ENCODE measurements at regions not wholly inside any gene's neighbourhood (a gene's known extent, or its start where the extent isn't known, plus 50 kb on each side); places are given as distances from the start of the nearest gene placed in this dataset.

DNA sequence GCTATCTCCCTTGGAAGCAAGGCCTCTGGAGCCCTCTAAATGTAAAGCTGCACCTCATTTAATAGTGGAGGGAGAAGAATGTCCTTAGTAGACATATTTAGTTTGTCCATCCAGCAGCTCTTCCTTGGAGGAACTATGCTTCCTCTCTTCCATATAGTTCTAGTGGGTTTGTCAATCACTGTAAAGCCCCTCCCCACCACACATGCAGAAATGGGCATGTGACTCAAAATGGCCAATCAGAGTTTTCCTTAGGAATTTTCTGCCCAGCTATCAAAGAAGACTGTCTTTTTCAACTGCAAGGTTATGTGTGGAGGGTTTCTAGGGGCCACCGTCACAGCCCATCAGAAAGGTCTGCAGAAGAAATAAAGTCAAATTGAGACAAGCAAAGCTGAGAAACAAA lies 175.5 kb downstream of the MIS18A start:
- H3K27ac ChIP-seq (ENCODE audit: low read length): no peak overlapping the region
- BruUV-seq (replicated peaks): no TSS peak
- POLR2A ChIA-PET (ENCODE audit: unreplicated experiment): no interaction called here
- no peak overlapping the region for H3K4me3 ChIP-seq (ENCODE audit: low read length)
- intact Hi-C loops (cut with micrococcal nuclease): no loop called here
- H3F3A ChIP-seq (ENCODE audit: low read length, unreplicated experiment): no peaks in the 10 kb centered on the region
- TF ChIP-seq, protein P1, sequence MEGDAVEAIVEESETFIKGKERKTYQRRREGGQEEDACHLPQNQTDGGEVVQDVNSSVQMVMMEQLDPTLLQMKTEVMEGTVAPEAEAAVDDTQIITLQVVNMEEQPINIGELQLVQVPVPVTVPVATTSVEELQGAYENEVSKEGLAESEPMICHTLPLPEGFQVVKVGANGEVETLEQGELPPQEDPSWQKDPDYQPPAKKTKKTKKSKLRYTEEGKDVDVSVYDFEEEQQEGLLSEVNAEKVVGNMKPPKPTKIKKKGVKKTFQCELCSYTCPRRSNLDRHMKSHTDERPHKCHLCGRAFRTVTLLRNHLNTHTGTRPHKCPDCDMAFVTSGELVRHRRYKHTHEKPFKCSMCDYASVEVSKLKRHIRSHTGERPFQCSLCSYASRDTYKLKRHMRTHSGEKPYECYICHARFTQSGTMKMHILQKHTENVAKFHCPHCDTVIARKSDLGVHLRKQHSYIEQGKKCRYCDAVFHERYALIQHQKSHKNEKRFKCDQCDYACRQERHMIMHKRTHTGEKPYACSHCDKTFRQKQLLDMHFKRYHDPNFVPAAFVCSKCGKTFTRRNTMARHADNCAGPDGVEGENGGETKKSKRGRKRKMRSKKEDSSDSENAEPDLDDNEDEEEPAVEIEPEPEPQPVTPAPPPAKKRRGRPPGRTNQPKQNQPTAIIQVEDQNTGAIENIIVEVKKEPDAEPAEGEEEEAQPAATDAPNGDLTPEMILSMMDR (conservative IDR thresholded peaks at IDR 0.05; ENCODE audit: low read depth, low read length): no peak
- TF ChIP-seq EZH2phosphoT487 (IDR thresholded peaks at IDR 0.05; ENCODE audit: borderline replicate concordance, low read length) (no peak), EZH2 (IDR thresholded peaks at IDR 0.05; ENCODE audit: low read length, unreplicated experiment) (no peak)
- DNase-seq: no peak
- CTCF ChIA-PET: no interaction called here
- no peaks in the 10 kb centered on the region for H3K9me2 ChIP-seq (replicated peaks; ENCODE audit: low read length)
- H3K27me3 ChIP-seq (ENCODE audit: low read length): peaks cover 60% of the 10 kb centered on the region
- H3K9me3 ChIP-seq (ENCODE audit: low read length): no peaks in the 10 kb centered on the region
- no peaks in the 10 kb centered on the region for H3K36me3 ChIP-seq (ENCODE audit: low read depth, low read length)
- H3K79me2 ChIP-seq (ENCODE audit: low read length): no peaks in the 10 kb centered on the region
- H3K4me2 ChIP-seq (ENCODE audit: low read length): no peak overlapping the region
- no peaks in the 10 kb centered on the region for H3K4me1 ChIP-seq (ENCODE audit: insufficient read depth, low read length)
- no peaks in the 10 kb centered on the region for H4K20me1 ChIP-seq (ENCODE audit: low read length)
- H2AFZ ChIP-seq (ENCODE audit: low read length): no peak overlapping the region
- H3K9ac ChIP-seq (ENCODE audit: low read length): no peak overlapping the region
- ATAC-seq: no peak

DNA sequence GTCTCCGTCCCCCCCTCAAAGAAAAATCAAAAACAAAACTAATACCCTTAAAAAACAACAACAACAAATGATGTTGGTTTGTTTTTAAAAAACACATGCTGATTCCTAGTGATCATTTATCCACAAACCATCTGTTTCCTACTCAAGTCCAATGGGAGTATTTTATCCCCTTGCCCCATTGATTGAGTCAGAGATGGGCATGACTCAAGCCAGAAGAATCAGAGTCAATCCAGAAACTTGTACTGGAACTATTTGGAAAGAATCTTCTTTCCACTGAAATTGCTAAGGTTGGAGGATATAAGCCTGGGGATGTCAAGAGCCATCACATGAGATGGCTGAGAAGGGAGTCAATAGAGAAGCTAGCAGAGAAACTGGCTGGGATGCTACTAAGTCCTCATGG lies 176.4 kb downstream of the MIS18A start:
- H3K4me2 ChIP-seq (ENCODE audit: low read length): no peak overlapping the region
- no peaks in the 10 kb centered on the region for H3K36me3 ChIP-seq (ENCODE audit: low read depth, low read length)
- no peaks in the 10 kb centered on the region for H3K4me1 ChIP-seq (ENCODE audit: insufficient read depth, low read length)
- ChIA-PET CTCF (no interaction called here), POLR2A (ENCODE audit: unreplicated experiment) (no interaction called here)
- ATAC-seq (no peak), DNase-seq (no peak)
- H3F3A ChIP-seq (ENCODE audit: low read length, unreplicated experiment): no peaks in the 10 kb centered on the region
- H3K27ac ChIP-seq (ENCODE audit: low read length): no peak overlapping the region
- no peak for TF ChIP-seq EZH2phosphoT487 (IDR thresholded peaks at IDR 0.05; ENCODE audit: borderline replicate concordance, low read length)
- TF ChIP-seq, protein P1 (conservative IDR thresholded peaks at IDR 0.05; ENCODE audit: low read depth, low read length): no peak
- TF ChIP-seq EZH2 (IDR thresholded peaks at IDR 0.05; ENCODE audit: low read length, unreplicated experiment): no peak
- intact Hi-C loops (cut with micrococcal nuclease): no loop called here
- no TSS peak for BruUV-seq (replicated peaks)
- H3K9ac ChIP-seq (ENCODE audit: low read length): no peak overlapping the region
- no peak overlapping the region for H3K4me3 ChIP-seq (ENCODE audit: low read length)
- no peaks in the 10 kb centered on the region for H3K79me2 ChIP-seq (ENCODE audit: low read length)
- H4K20me1 ChIP-seq (ENCODE audit: low read length): no peaks in the 10 kb centered on the region
- no peaks in the 10 kb centered on the region for H3K9me3 ChIP-seq (ENCODE audit: low read length)
- H3K9me2 ChIP-seq (replicated peaks; ENCODE audit: low read length): no peaks in the 10 kb centered on the region
- H2AFZ ChIP-seq (ENCODE audit: low read length): no peak overlapping the region
- peaks cover 60% of the 10 kb centered on the region for H3K27me3 ChIP-seq (ENCODE audit: low read length)

DNA sequence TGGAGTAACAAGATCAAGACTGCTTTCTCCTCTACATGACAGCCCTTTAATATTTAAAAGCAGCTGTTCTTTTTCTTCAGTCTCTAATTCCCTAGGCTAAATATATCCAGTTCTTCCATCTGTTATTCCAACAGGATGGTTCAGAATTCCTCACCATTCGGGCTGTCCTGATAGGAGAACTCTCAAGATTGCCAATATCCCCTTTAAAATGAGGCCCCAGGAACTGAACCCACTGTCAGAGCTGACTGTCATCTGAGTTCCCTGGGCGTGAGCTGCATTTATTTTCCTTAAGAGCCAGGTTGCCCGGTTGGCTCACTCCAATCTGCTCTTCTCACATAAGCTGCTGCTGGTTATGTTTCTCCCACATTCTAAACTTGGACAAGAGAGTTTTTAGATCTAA lies 177.6 kb downstream of the MIS18A start:
- Histone ChIP-seq H3K9me3 (ENCODE audit: low read length) (no peaks in the 10 kb centered on the region), H3K4me2 (ENCODE audit: low read length) (no peak overlapping the region), H3K27me3 (ENCODE audit: low read length) (peaks cover 50% of the 10 kb centered on the region), H3F3A (ENCODE audit: low read length, unreplicated experiment) (no peaks in the 10 kb centered on the region), H3K4me1 (ENCODE audit: insufficient read depth, low read length) (no peaks in the 10 kb centered on the region), H3K4me3 (ENCODE audit: low read length) (no peak overlapping the region), H3K9ac (ENCODE audit: low read length) (no peak overlapping the region), H3K36me3 (ENCODE audit: low read depth, low read length) (no peaks in the 10 kb centered on the region), H2AFZ (ENCODE audit: low read length) (no peak overlapping the region), H3K27ac (ENCODE audit: low read length) (no peak overlapping the region), H3K79me2 (ENCODE audit: low read length) (no peaks in the 10 kb centered on the region), H3K9me2 (replicated peaks; ENCODE audit: low read length) (no peaks in the 10 kb centered on the region), H4K20me1 (ENCODE audit: low read length) (no peaks in the 10 kb centered on the region)
- no peak for DNase-seq
- POLR2A ChIA-PET (ENCODE audit: unreplicated experiment): no interaction called here
- CTCF ChIA-PET: no interaction called here
- no TSS peak for BruUV-seq (replicated peaks)
- no peak for ATAC-seq
- intact Hi-C loops (cut with micrococcal nuclease): no loop called here
- TF ChIP-seq EZH2 (IDR thresholded peaks at IDR 0.05; ENCODE audit: low read length, unreplicated experiment) (no peak), EZH2phosphoT487 (IDR thresholded peaks at IDR 0.05; ENCODE audit: borderline replicate concordance, low read length) (no peak)
- TF ChIP-seq, protein P1 (conservative IDR thresholded peaks at IDR 0.05; ENCODE audit: low read depth, low read length): no peak
